ENCODE measurements at regions not wholly inside any gene's neighbourhood (a gene's known extent, or its start where the extent isn't known, plus 50 kb on each side); places are given as distances from the start of the nearest gene placed in this dataset.

DNA sequence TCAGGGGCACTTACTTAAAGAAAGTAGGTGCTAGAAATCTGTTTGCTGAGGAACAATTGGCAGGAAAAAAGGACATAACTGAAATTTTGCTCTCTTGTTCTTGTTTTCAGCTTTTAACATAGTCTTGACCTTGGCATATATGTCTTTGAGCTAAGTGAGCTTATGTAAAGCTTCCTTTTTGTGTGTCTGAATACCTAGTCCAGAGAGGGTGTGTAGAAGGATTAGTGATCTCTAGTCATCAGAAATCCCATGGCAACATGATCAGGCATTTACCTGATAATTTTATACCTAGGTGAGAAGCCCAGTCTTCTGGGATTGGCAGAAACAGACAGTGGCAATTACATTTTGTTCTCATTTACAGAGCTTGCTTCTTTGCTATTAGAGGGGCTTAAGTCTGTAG is 166.1 kb downstream of the SNAPC1 start:
- H3K4me3 ChIP-seq (ENCODE audit: low read depth, low read length): peak overlapping the region; percentile 34
- TF ChIP-seq, protein P1, sequence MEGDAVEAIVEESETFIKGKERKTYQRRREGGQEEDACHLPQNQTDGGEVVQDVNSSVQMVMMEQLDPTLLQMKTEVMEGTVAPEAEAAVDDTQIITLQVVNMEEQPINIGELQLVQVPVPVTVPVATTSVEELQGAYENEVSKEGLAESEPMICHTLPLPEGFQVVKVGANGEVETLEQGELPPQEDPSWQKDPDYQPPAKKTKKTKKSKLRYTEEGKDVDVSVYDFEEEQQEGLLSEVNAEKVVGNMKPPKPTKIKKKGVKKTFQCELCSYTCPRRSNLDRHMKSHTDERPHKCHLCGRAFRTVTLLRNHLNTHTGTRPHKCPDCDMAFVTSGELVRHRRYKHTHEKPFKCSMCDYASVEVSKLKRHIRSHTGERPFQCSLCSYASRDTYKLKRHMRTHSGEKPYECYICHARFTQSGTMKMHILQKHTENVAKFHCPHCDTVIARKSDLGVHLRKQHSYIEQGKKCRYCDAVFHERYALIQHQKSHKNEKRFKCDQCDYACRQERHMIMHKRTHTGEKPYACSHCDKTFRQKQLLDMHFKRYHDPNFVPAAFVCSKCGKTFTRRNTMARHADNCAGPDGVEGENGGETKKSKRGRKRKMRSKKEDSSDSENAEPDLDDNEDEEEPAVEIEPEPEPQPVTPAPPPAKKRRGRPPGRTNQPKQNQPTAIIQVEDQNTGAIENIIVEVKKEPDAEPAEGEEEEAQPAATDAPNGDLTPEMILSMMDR (IDR thresholded peaks at IDR 0.05; ENCODE audit: low read depth, low read length): no peak

DNA sequence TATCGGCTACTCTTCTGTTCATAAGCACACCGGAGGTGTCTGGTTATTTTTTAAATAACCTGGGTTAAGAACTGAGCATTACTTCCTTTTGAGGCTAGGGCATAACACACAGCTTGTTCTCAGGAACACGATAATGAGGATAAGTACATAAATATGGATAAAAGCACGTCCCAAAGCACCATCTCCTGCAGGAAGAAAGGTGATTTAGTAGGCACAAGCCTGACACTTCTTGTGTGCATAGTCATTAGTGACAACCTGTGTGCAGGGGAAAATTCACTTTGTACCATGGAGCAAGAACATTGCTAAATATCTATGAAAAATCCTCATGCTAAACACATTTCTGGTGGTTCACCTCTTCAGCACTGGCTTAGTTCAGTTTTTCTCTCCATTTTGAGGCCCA is 166.5 kb downstream of the SNAPC1 start:
- H3K4me3 ChIP-seq (ENCODE audit: low read depth, low read length): no peak overlapping the region
- TF ChIP-seq, protein P1 (IDR thresholded peaks at IDR 0.05; ENCODE audit: low read depth, low read length): no peak

DNA sequence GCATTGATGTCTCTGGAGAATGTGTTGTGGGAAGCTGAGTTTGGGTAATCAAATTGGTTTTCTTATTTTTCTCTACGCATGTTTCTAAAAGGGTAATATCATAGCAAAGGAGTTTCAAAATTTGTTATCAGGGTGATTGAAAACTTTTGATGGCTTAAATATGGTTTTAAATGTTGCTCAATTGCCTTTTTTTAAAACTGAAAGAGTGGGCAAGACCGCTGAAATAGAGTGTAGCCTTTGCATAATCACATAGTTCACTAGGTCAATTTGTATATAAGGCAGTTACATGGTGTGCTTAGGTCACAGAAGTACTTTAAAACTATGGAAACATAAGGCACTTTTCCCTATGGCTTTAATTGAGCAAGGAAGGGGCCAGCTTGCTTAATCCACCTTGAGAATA is 167.4 kb downstream of the SNAPC1 start:
- H3K4me3 ChIP-seq (ENCODE audit: low read depth, low read length): no peak overlapping the region
- TF ChIP-seq, protein P1 (IDR thresholded peaks at IDR 0.05; ENCODE audit: low read depth, low read length): no peak

DNA sequence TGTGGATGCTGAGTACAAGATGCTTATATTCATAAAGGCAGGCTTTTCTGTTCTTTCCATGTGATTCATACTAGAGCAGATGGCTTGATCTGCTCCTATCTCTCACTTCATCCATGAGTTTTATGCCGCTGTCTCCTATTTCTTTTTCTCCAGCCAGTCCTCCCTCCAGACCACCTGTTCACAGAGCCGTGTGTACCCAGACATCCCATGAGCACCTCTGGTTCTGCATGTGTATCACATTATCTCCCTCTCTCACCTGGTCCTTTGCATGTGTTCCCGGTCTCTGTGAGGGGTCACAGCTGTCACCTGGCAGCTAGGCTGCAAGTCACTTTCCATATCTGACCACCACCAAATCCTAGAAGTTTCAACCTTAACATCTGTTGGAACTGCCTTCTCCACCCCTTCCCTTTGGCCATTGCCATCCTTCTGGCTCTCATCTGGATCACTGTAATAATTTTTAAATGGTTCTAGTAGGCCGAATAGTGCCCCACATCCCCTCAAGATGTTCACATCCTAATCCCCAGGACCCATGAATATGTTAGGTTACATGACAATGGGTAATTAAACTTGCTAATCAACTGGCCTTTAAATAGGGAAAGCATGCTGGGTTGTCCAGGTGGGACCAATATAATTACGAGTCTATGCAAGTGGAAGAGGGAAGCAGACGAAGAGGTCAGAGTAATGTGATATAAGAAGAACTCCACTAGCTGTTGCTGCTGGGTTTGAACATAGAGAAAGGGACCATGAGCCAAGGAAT is 168.1 kb downstream of the SNAPC1 start:
- TF ChIP-seq, protein P1 (IDR thresholded peaks at IDR 0.05; ENCODE audit: low read depth, low read length): no peak
- no peak overlapping the region for H3K4me3 ChIP-seq (ENCODE audit: low read depth, low read length)

DNA sequence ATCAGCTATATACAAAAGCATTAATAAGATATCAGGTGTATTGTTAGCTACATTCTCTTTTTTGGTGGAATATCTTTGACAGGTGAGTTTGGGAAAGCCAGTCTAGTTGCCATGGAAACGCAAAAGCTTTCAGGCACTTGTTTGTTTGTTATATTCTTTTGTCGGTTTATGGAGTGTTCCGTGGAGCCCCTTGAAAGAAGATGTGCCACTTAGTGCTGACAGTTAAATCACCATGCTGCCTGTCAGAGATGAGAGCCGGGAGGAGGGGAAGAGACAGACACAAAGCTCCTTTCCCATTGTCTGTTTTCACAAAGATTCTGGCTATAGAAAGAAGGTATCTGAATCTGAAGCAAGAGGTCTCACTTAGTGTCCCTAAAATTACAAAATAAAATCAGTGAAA is 170.8 kb downstream of the SNAPC1 start:
- H3K4me3 ChIP-seq (ENCODE audit: low read depth, low read length): no peak overlapping the region
- TF ChIP-seq, protein P1 (IDR thresholded peaks at IDR 0.05; ENCODE audit: low read depth, low read length): no peak

DNA sequence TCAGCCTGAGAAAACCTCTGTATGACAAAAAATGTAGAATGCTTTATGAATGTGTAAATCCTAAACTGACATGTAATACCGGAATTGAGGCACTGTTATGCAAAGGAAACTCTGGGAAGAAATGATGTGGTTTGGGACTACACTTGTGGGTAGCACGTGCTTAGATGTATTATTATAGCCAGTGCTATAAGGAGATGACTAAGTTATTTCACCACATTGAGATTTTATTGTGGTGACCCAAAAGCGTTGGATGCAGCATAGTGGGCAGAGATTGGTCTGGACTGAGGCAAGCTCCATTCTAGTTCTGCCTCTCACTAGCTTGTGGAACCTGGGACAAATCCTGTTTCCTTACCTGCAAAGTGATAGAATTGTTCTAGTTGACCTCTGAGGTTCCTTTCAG is 172.2 kb downstream of the SNAPC1 start:
- H3K4me3 ChIP-seq (ENCODE audit: low read depth, low read length): no peak overlapping the region
- TF ChIP-seq, protein P1 (IDR thresholded peaks at IDR 0.05; ENCODE audit: low read depth, low read length): no peak

DNA sequence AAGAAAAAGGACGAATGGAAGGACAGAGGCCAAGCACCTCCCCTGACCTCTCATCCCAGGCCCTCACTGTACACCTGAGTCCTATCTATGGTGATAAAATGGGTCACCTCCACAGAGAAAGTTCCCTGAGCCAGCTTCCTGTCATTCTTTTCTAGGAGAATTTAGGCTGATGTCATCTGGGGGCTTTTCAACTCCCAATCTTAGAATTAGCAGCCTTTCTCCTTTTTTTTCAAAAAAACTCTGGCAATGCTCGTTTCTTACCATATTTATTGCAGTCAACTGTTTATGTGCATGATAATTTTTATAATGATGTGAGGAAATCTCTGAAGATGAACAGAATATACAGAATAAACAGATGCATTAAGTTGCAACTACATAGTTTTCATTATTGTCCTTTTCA is 177.6 kb downstream of the SNAPC1 start:
- TF ChIP-seq, protein P1 (IDR thresholded peaks at IDR 0.05; ENCODE audit: low read depth, low read length): no peak
- H3K4me3 ChIP-seq (ENCODE audit: low read depth, low read length): no peak overlapping the region
